ENCODE measurements at regions not wholly inside any gene's neighbourhood (a gene's known extent, or its start where the extent isn't known, plus 50 kb on each side); places are given as distances from the start of the nearest gene placed in this dataset.

GRCh38 chr18:68417826-68418225 lies 297.1 kb downstream of the TMX3 start:
- TF ChIP-seq CTCF (conservative IDR thresholded peaks at IDR 0.05; ENCODE audit: low read depth, low read length): no peak
- Histone ChIP-seq H3K9ac (no peak overlapping the region), H3K4me3 (IDR thresholded peaks at IDR 0.05; ENCODE audit: insufficient read depth, low read depth, low read length) (no peak overlapping the region), H3K36me3 (ENCODE audit: insufficient read depth) (no peaks in the 10 kb centered on the region), H3K27me3 (ENCODE audit: insufficient read depth, low read depth) (no peaks in the 10 kb centered on the region), H4K20me1 (ENCODE audit: insufficient read depth) (no peaks in the 10 kb centered on the region), H3K27ac (no peak overlapping the region), H3K79me2 (ENCODE audit: insufficient read depth, low read depth) (no peaks in the 10 kb centered on the region), H2AFZ (ENCODE audit: low read depth) (peak overlapping the region; percentile 2; the same call in 1 of the 2 replicates), H3K4me1 (ENCODE audit: low read depth, poor library complexity, severe bottlenecking) (peaks cover 11% of the 10 kb centered on the region), H3K4me2 (no peak overlapping the region)

GRCh38 chr18:68417166-68417799 lies 297.6 kb downstream of the TMX3 start:
- Histone ChIP-seq H3K36me3 (ENCODE audit: insufficient read depth) (no peaks in the 10 kb centered on the region), H3K27ac (no peak overlapping the region; the same call in 1 of the 2 replicates), H2AFZ (ENCODE audit: low read depth) (peak overlapping the region; percentile 2; the same call in 1 of the 2 replicates), H3K27me3 (ENCODE audit: insufficient read depth, low read depth) (no peaks in the 10 kb centered on the region), H3K4me1 (ENCODE audit: low read depth, poor library complexity, severe bottlenecking) (peaks cover 11% of the 10 kb centered on the region), H3K79me2 (ENCODE audit: insufficient read depth, low read depth) (no peaks in the 10 kb centered on the region), H3K4me3 (IDR thresholded peaks at IDR 0.05; ENCODE audit: insufficient read depth, low read depth, low read length) (no peak overlapping the region), H3K9ac (no peak overlapping the region), H3K4me2 (0 out of 2 replicates have a peak overlapping the region, but pooled peaks have one; percentile 8), H4K20me1 (ENCODE audit: insufficient read depth) (no peaks in the 10 kb centered on the region)
- no peak for TF ChIP-seq CTCF (conservative IDR thresholded peaks at IDR 0.05; ENCODE audit: low read depth, low read length)

- H4K20me1 ChIP-seq (ENCODE audit: insufficient read depth): no peaks in the 10 kb centered on the region
- H3K4me3 ChIP-seq (IDR thresholded peaks at IDR 0.05; ENCODE audit: insufficient read depth, low read depth, low read length): no peak overlapping the region
- H3K4me2 ChIP-seq: no peak overlapping the region
- TF ChIP-seq CTCF (conservative IDR thresholded peaks at IDR 0.05; ENCODE audit: low read depth, low read length): no peak
- H2AFZ ChIP-seq (ENCODE audit: low read depth): no peak overlapping the region
- no peak overlapping the region for H3K9ac ChIP-seq
- no peak overlapping the region for H3K27ac ChIP-seq
- no peaks in the 10 kb centered on the region for H3K36me3 ChIP-seq (ENCODE audit: insufficient read depth)
- peaks cover 11% of the 10 kb centered on the region for H3K4me1 ChIP-seq (ENCODE audit: low read depth, poor library complexity, severe bottlenecking)
- H3K27me3 ChIP-seq (ENCODE audit: insufficient read depth, low read depth): no peaks in the 10 kb centered on the region
- H3K79me2 ChIP-seq (ENCODE audit: insufficient read depth, low read depth): no peaks in the 10 kb centered on the region
These were observed 300.5 kb downstream of the TMX3 start for GRCh38 chr18:68414407-68414806.

- Histone ChIP-seq H3K4me3 (IDR thresholded peaks at IDR 0.05; ENCODE audit: insufficient read depth, low read depth, low read length) (no peak overlapping the region), H3K36me3 (ENCODE audit: insufficient read depth) (no peaks in the 10 kb centered on the region), H3K9ac (no peak overlapping the region), H3K4me2 (no peak overlapping the region), H3K27ac (no peak overlapping the region), H2AFZ (ENCODE audit: low read depth) (no peak overlapping the region), H4K20me1 (ENCODE audit: insufficient read depth) (no peaks in the 10 kb centered on the region), H3K27me3 (ENCODE audit: insufficient read depth, low read depth) (no peaks in the 10 kb centered on the region), H3K79me2 (ENCODE audit: insufficient read depth, low read depth) (no peaks in the 10 kb centered on the region), H3K4me1 (ENCODE audit: low read depth, poor library complexity, severe bottlenecking) (no peaks in the 10 kb centered on the region)
- no peak for TF ChIP-seq CTCF (conservative IDR thresholded peaks at IDR 0.05; ENCODE audit: low read depth, low read length)
These were observed 305.3 kb downstream of the TMX3 start for GRCh38 chr18:68409576-68409975.

Data from KMS-11 (cell line).